ENCODE measurements at regions not wholly inside any gene's neighbourhood (a gene's known extent, or its start where the extent isn't known, plus 50 kb on each side); places are given as distances from the start of the nearest gene placed in this dataset.

GRCh38 chr7:130887957-130888371 lies 154.0 kb upstream of the KLF14 start:
- POLR2A ChIA-PET, result interaction anchor here (1.3 kb wide), 1 partner anchor 16 kb away, joined by 3 read pairs; no protein-coding TSS in a partner anchor
- FAIRE-seq, result no peak
- no peaks in the 10 kb centered on the region for H3K9me3 ChIP-seq (replicated peaks; ENCODE audit: control insufficient read depth, insufficient read depth, low read length)

More at GRCh38 chr7:130887957-130888371, 154.0 kb upstream of the KLF14 start:
- Histone ChIP-seq H3K9ac (replicated peaks; ENCODE audit: extremely low read depth, insufficient read depth, low read length) (peak overlapping the region; percentile 95), H3K4me3 (replicated peaks in 1 of 3; ENCODE audit: insufficient read depth in 1 of 3, low read depth in 1 of 3, low read length in 3 of 3) (no peak overlapping the region), H3K27me3 (ENCODE audit: control insufficient read depth in 2 of 2, insufficient read depth in 2 of 2, low read length in 2 of 2) (no peaks in the 10 kb centered on the region), H2AFZ (ENCODE audit: low read depth, low read length) (no peak overlapping the region), H4K20me1 (replicated peaks; ENCODE audit: control insufficient read depth, extremely low read depth, insufficient read depth, low read length) (no peaks in the 10 kb centered on the region), H3K79me2 (ENCODE audit: control insufficient read depth, insufficient read depth, low read length) (peaks cover 92% of the 10 kb centered on the region), H3K9me1 (replicated peaks; ENCODE audit: control insufficient read depth, extremely low read depth, insufficient read depth, low read length) (no peaks in the 10 kb centered on the region), H3K36me3 (ENCODE audit: control insufficient read depth in 2 of 2, extremely low read depth in 1 of 2, insufficient read depth in 2 of 2, low read length in 2 of 2) (peaks cover 6 to 20% of the 10 kb centered on the region in 2 experiments), H3K27ac (ENCODE audit: insufficient read depth, low read depth, low read length) (peak overlapping the region; percentile 98), H3K4me1 (ENCODE audit: control insufficient read depth, extremely low read depth, insufficient read depth, low read length) (peaks cover 73% of the 10 kb centered on the region), H3K4me2 (ENCODE audit: insufficient read depth, low read length) (peak overlapping the region; percentile 46)
- DNase-seq (ENCODE audit: low read depth, low spot score), result no peak
- dilution Hi-C loops (cut with MboI; ENCODE audit: extremely low pct_ligation_motif_present, low sequenced_read_pairs) (no loop called here), intact Hi-C loops (cut with micrococcal nuclease) (loop anchor here (1.0 to 5.0 kb wide), 5 partner anchors 7 to 737 kb away; no protein-coding TSS in a partner anchor)
- BruUV-seq (replicated peaks), result no TSS peak
- CTCF ChIA-PET, result interaction anchor here (0.7 to 8.1 kb wide), 6 partner anchors 10 to 152 kb away, joined by 3 to 79 read pairs (median 8); no protein-coding TSS in a partner anchor
- TF ChIP-seq MYC (IDR thresholded peaks at IDR 0.05; ENCODE audit: low read depth, low read length), result no peak
- no peak for TF ChIP-seq EZH2 (IDR thresholded peaks at IDR 0.05; ENCODE audit: borderline replicate concordance, low read depth, low read length, severe bottlenecking)
- TF ChIP-seq CTCF (IDR thresholded peaks at IDR 0.05; ENCODE audit: extremely low read depth in 1 of 2, insufficient read depth in 1 of 2, low read depth in 1 of 2, low read length in 2 of 2), result no peak
- TF ChIP-seq MAX (IDR thresholded peaks at IDR 0.05; ENCODE audit: insufficient read depth, insufficient read length), result no peak
- TF ChIP-seq POLR2A (IDR thresholded peaks at IDR 0.05; ENCODE audit: low read depth, low read length), result no peak
- no peak for TF ChIP-seq FOS (IDR thresholded peaks at IDR 0.05; ENCODE audit: borderline replicate concordance, insufficient read depth, low read length)
- TF ChIP-seq POLR2AphosphoS5 (IDR thresholded peaks at IDR 0.05; ENCODE audit: insufficient read depth, low read depth, low read length), result no peak
- TF ChIP-seq GATA2 (IDR thresholded peaks at IDR 0.05; ENCODE audit: insufficient read depth, insufficient read length, low read depth, low read length), result no peak
- no peak for TF ChIP-seq JUN (IDR thresholded peaks at IDR 0.05; ENCODE audit: borderline replicate concordance, insufficient read depth, insufficient read length, low read depth)
